ENCODE measurements at regions not wholly inside any gene's neighbourhood (a gene's known extent, or its start where the extent isn't known, plus 50 kb on each side); places are given as distances from the start of the nearest gene placed in this dataset.

GRCh38 chr5:39775797-39776365 lies 351.1 kb upstream of the DAB2 start:
- Histone ChIP-seq H3K9me3 (no peaks in the 10 kb centered on the region), H3K4me3 (no peak overlapping the region), H3K27me3 (no peaks in the 10 kb centered on the region), H3K27ac (no peak overlapping the region), H3K36me3 (no peaks in the 10 kb centered on the region), H3K4me1 (no peaks in the 10 kb centered on the region)
- DNase-seq (ENCODE audit: low spot score in 2 of 2), result no peak
- no peak for TF ChIP-seq POLR2AphosphoS5 (IDR thresholded peaks at IDR 0.05)
- no peak for TF ChIP-seq EP300 (IDR thresholded peaks at IDR 0.05)
- no peak for TF ChIP-seq CTCF (IDR thresholded peaks at IDR 0.05)
- no peak for TF ChIP-seq POLR2A (IDR thresholded peaks at IDR 0.05)
- 84% methylated on average over 5 of the region's 5 CpGs for WGBS

- WGBS, result 67% methylated on average over 2 of the region's 2 CpGs
- TF ChIP-seq CTCF (IDR thresholded peaks at IDR 0.05), result no peak
- H3K4me1 ChIP-seq, result no peaks in the 10 kb centered on the region
- no peak overlapping the region for H3K27ac ChIP-seq
- no peaks in the 10 kb centered on the region for H3K36me3 ChIP-seq
- no peaks in the 10 kb centered on the region for H3K27me3 ChIP-seq
- no peak for DNase-seq (ENCODE audit: low spot score in 2 of 2)
- H3K9me3 ChIP-seq, result no peaks in the 10 kb centered on the region
- no peak overlapping the region for H3K4me3 ChIP-seq
Measured at GRCh38 chr5:39775086-39775796, 350.5 kb upstream of the DAB2 start.

DNA sequence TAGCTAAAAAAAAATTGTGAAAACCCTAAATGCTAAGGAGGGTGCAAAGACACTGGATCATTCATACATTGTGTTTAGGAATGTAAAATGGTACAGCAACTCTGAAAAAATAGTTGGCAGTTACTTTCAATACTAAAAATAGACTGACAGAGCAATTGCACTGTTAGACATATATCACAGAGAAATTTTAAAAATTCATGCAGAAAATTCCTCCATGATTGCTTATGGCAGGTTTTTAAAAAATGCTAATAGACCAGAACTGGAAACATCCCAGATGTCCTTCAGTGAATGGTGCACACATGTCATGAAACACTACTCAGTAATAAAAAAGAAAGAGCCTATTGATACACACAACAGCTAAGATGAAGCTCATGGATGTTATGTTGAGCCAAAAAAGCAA lies 349.8 kb upstream of the DAB2 start:
- H3K27me3 ChIP-seq, result no peaks in the 10 kb centered on the region
- DNase-seq (ENCODE audit: low spot score in 2 of 2), result no peak
- H3K27ac ChIP-seq, result no peak overlapping the region
- H3K9me3 ChIP-seq, result no peaks in the 10 kb centered on the region
- no peaks in the 10 kb centered on the region for H3K36me3 ChIP-seq
- H3K4me3 ChIP-seq, result no peak overlapping the region
- TF ChIP-seq POLR2AphosphoS5 (IDR thresholded peaks at IDR 0.05), result no peak
- no peak for TF ChIP-seq POLR2A (IDR thresholded peaks at IDR 0.05)
- TF ChIP-seq CTCF (IDR thresholded peaks at IDR 0.05), result no peak
- no peak for TF ChIP-seq EP300 (IDR thresholded peaks at IDR 0.05)
- H3K4me1 ChIP-seq, result no peaks in the 10 kb centered on the region

DNA sequence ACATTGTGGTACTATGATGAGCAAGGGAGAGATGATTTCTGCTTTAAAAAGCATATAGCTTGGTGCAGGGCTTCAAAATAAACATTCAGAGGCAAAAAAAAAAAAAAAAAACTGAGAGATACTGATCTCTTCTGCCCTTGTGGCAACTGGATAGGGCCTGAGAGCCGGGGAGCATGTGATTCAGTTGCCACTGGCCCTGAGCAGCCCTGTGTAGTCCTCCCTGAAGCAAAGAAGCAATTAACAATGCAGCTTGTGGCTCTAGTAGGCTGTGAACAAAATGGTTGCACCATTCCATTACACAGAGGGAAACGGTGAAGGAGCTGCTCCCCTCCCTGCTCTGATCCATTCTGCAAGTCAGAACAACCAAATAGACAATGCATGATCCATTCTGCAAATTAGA lies 347.5 kb upstream of the DAB2 start:
- 81% methylated on average over 2 of the region's 2 CpGs for WGBS
- H3K4me3 ChIP-seq, result no peak overlapping the region
- no peak overlapping the region for H3K27ac ChIP-seq
- no peaks in the 10 kb centered on the region for H3K9me3 ChIP-seq
- H3K4me1 ChIP-seq, result no peaks in the 10 kb centered on the region
- H3K27me3 ChIP-seq, result no peaks in the 10 kb centered on the region
- no peaks in the 10 kb centered on the region for H3K36me3 ChIP-seq
- TF ChIP-seq EP300 (IDR thresholded peaks at IDR 0.05) (no peak), CTCF (IDR thresholded peaks at IDR 0.05) (no peak), POLR2AphosphoS5 (IDR thresholded peaks at IDR 0.05) (no peak), POLR2A (IDR thresholded peaks at IDR 0.05) (no peak)
- DNase-seq (ENCODE audit: low spot score in 2 of 2), result no peak

DNA sequence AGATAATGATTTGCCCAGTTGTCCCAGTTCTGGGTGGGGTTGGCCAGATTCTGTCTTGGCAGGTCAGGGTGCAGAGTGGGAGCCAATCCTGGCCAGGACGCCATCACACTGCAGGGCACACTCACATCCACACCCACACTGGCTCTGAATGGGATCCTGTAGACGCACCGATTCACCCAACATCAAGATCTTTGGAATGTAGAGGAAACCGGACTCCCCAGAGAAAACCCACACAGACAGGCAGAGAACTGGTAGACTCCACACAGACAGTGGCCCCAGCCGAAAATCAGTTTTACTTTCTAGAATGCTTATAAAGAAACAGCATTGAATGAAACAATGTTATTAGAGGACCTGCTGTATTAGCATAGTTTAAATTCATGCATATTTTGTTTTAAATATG lies 343.1 kb upstream of the DAB2 start:
- H3K36me3 ChIP-seq, result no peaks in the 10 kb centered on the region
- 73% methylated on average over 5 of the region's 5 CpGs for WGBS
- TF ChIP-seq POLR2AphosphoS5 (IDR thresholded peaks at IDR 0.05) (no peak), EP300 (IDR thresholded peaks at IDR 0.05) (no peak)
- H3K9me3 ChIP-seq, result no peaks in the 10 kb centered on the region
- H3K27me3 ChIP-seq, result no peaks in the 10 kb centered on the region
- DNase-seq (ENCODE audit: low spot score in 2 of 2), result no peak
- no peak overlapping the region for H3K4me3 ChIP-seq
- H3K4me1 ChIP-seq, result peaks cover 7% of the 10 kb centered on the region
- no peak overlapping the region for H3K27ac ChIP-seq

DNA sequence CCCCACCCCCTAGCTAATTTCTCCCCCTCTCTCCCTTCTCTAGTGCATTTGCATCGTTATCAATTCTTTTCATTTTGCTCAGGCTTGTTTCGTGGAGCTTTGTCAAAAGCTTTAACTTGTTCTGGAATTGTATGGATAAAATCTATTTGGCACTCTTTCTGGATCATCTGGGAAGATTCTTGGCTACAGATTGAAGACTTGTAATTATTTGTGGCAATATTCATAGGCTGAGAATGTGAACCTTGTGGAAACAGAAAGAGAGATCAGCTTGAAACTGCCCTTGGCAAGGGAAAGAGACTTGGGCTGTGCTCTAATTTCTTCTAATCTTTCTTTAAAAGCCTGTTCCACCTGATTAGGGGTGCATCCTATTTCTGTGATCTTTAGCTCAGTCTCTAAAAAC lies 340.6 kb upstream of the DAB2 start:
- Histone ChIP-seq H3K27ac (no peak overlapping the region), H3K27me3 (no peaks in the 10 kb centered on the region), H3K4me1 (peaks cover 7% of the 10 kb centered on the region), H3K4me3 (no peak overlapping the region), H3K36me3 (no peaks in the 10 kb centered on the region), H3K9me3 (no peaks in the 10 kb centered on the region)
- TF ChIP-seq EP300 (IDR thresholded peaks at IDR 0.05) (no peak), CTCF (IDR thresholded peaks at IDR 0.05) (no peak), POLR2AphosphoS5 (IDR thresholded peaks at IDR 0.05) (no peak), POLR2A (IDR thresholded peaks at IDR 0.05) (no peak)
- WGBS, result 34% methylated on average over 2 of the region's 2 CpGs
- DNase-seq (ENCODE audit: low spot score in 2 of 2), result no peak
